Coronary artery (tissue), 2 donors: ENCODE measurements at regions not wholly inside any gene's neighbourhood (a gene's known extent, or its start where the extent isn't known, plus 50 kb on each side); places are given as distances from the start of the nearest gene placed in this dataset.

Source experiments
- DNase-seq: peaks from one replicate; pipeline ENCODE4 v3.0.0-alpha.2; 2017; ENCODE audit warnings: low spot score
- H3K27ac ChIP-seq, 2 donors: fragments of 200-600 bp; sonication (generic); one replicate each; pipeline ENCODE4 v1.5.1; 2016 to 2019
- H3K4me3 ChIP-seq: fragments of 200-600 bp; sonication (generic); 2 replicates; pipeline ENCODE4 v1.5.1; 2016; ENCODE audit warnings: mild to moderate bottlenecking, moderate library complexity
- TF ChIP-seq, protein P1 (sequence below): fragments of 200-600 bp; sonication (generic); IDR thresholded peaks from one replicate; pipeline ENCODE4 v1.5.1; 2019; ENCODE audit warnings: antibody characterized with exemption

DNA sequence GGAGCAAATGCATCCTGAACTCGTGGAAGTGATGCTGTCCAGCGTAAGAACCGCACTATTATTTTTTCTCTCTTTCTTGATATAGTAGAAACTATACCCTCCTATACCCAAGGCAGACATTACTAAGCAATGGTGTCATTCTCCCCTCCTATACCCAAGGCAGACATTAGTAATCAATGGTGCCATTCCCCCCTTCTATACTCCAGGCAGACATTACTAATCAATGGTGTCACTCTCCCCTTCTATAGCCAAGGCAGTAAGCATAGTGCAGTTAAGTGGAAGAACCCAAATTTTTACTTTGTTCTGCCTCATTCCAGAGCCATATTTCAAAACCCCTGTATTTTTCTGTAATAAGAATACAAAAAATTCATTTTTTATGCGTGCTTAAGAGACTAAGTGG lies 506.2 kb upstream of the EEF2KMT start:
- TF ChIP-seq, protein P1, sequence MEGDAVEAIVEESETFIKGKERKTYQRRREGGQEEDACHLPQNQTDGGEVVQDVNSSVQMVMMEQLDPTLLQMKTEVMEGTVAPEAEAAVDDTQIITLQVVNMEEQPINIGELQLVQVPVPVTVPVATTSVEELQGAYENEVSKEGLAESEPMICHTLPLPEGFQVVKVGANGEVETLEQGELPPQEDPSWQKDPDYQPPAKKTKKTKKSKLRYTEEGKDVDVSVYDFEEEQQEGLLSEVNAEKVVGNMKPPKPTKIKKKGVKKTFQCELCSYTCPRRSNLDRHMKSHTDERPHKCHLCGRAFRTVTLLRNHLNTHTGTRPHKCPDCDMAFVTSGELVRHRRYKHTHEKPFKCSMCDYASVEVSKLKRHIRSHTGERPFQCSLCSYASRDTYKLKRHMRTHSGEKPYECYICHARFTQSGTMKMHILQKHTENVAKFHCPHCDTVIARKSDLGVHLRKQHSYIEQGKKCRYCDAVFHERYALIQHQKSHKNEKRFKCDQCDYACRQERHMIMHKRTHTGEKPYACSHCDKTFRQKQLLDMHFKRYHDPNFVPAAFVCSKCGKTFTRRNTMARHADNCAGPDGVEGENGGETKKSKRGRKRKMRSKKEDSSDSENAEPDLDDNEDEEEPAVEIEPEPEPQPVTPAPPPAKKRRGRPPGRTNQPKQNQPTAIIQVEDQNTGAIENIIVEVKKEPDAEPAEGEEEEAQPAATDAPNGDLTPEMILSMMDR: no peak
- no peak overlapping the region for H3K4me3 ChIP-seq
- DNase-seq: no peak
- H3K27ac ChIP-seq: no peak overlapping the region

- TF ChIP-seq, protein P1: no peak
- H3K27ac ChIP-seq: no peak overlapping the region
- no peak overlapping the region for H3K4me3 ChIP-seq
- DNase-seq: no peak
These were observed 504.4 kb upstream of the EEF2KMT start for GRCh38 chr16:5601957-5602356.

GRCh38 chr16:5598793-5599192 lies 501.2 kb upstream of the EEF2KMT start:
- TF ChIP-seq, protein P1: no peak
- Histone ChIP-seq H3K27ac (no peak overlapping the region), H3K4me3 (no peak overlapping the region)
- no peak for DNase-seq

- TF ChIP-seq, protein P1: no peak
- no peak overlapping the region for H3K27ac ChIP-seq
- no peak overlapping the region for H3K4me3 ChIP-seq
- DNase-seq: no peak
These were observed 498.3 kb upstream of the EEF2KMT start for GRCh38 chr16:5595849-5596248.

- no peak overlapping the region for H3K27ac ChIP-seq
- no peak overlapping the region for H3K4me3 ChIP-seq
- DNase-seq: no peak
- TF ChIP-seq, protein P1: no peak
These were observed 492.8 kb upstream of the EEF2KMT start for GRCh38 chr16:5590416-5590815.

DNA sequence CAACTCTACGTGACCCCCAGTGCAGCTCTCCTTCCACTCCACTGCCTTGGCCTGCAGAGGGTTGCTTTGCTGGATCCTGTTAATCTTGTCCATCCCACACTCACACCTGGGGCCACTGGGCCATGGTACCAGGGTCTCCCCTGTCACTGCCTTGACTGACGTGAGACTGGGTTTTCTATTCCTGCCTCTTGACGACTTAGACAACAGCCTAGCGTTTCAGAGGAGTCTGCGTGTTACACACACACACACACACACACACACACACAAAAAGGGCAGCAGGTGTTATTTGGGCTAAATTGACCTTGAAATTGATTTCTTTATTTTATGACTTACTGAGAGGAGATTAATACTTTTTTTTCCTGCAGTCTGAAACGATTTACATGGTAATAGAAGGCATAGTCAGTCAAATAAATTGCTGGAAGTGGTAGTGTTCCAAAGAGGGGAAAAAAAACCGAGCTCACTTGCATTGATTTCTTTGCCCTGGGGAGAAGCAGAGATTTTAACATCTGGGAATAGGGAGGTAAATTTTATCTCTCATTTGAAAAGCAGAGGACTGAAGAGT lies 492.3 kb upstream of the EEF2KMT start:
- TF ChIP-seq, protein P1: no peak
- DNase-seq: no peak
- no peak overlapping the region for H3K4me3 ChIP-seq
- H3K27ac ChIP-seq: no peak overlapping the region

DNA sequence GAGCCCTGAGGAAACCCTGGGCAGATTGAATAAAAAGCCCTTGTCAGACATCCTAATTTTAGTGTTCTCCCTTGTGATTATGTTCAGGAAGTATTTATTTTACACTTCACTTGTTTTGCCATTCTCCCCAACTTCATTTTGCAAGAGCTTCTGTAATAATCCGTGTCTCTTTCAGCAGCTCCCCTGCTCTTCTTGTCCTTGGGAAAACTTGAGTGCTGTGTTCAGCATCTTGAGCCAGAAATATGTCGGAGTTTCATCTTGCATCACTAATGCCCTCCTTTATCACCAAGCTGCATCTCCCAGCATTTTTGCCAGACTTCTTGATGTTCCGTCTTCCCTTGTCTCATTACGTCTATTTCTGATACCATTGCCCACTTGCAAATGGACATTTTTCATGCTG lies 486.5 kb upstream of the EEF2KMT start:
- Histone ChIP-seq H3K4me3 (no peak overlapping the region), H3K27ac (no peak overlapping the region)
- DNase-seq: no peak
- TF ChIP-seq, protein P1: no peak
